Liver (tissue), 3 donors: ENCODE measurements at regions not wholly inside any gene's neighbourhood (a gene's known extent, or its start where the extent isn't known, plus 50 kb on each side); places are given as distances from the start of the nearest gene placed in this dataset.

ENCODE experiments used
- ATF3 ChIP-seq: IDR thresholded peaks from 2 replicates; pipeline ENCODE4 v1.6.1; 2016; ENCODE audit warnings: antibody characterized with exemption
- CTCF ChIP-seq: fragments of 150-350 bp; IDR thresholded peaks from 2 replicates; pipeline ENCODE4 v1.5.1; 2017; ENCODE audit warnings: improper control_type of control experiment, low read depth, low read length; ENCODE audit not compliant: missing input control
- FOXA1 ChIP-seq: IDR thresholded peaks from 2 replicates; pipeline ENCODE4 v1.6.1; 2016; ENCODE audit warnings: antibody characterized with exemption
- GABPA ChIP-seq, 2 donors: IDR thresholded peaks in 1 of 2; conservative IDR thresholded peaks in 1 of 2; 2 replicates each; pipeline ENCODE4 v1.6.1; 2016; ENCODE audit warnings: antibody characterized with exemption in 2 of 2, mild to moderate bottlenecking in 1 of 2, moderate library complexity in 1 of 2
- HNF4A ChIP-seq, 2 donors: conservative IDR thresholded peaks; 2 replicates each; pipeline ENCODE4 v1.6.1; 2016; ENCODE audit warnings: antibody characterized with exemption in 2 of 2, mild to moderate bottlenecking in 2 of 2
- HNF4G ChIP-seq: IDR thresholded peaks from 2 replicates; pipeline ENCODE4 v1.6.1; 2016; ENCODE audit warnings: antibody characterized with exemption
- JUND ChIP-seq, 2 donors: IDR thresholded peaks; 2 replicates each; pipeline ENCODE4 v1.6.1; 2016; ENCODE audit warnings: antibody characterized with exemption in 2 of 2
- RAD21 ChIP-seq, 2 donors: IDR thresholded peaks; 2 replicates each; pipeline ENCODE4 v1.6.1; 2016; ENCODE audit warnings: antibody characterized with exemption in 2 of 2, mild to moderate bottlenecking in 2 of 2
- RXRA ChIP-seq, 2 donors: IDR thresholded peaks; 2 replicates each; pipeline ENCODE4 v1.6.1; 2017 to 2018; ENCODE audit warnings: antibody characterized with exemption in 2 of 2, mild to moderate bottlenecking in 1 of 2
- SP1 ChIP-seq: IDR thresholded peaks from 2 replicates; pipeline ENCODE4 v1.6.1; 2018; ENCODE audit warnings: antibody characterized with exemption, mild to moderate bottlenecking
- TAF1 ChIP-seq: conservative IDR thresholded peaks from 2 replicates; pipeline ENCODE4 v1.6.1; 2016; ENCODE audit warnings: antibody characterized with exemption, mild to moderate bottlenecking
- YY1 ChIP-seq: IDR thresholded peaks from 2 replicates; pipeline ENCODE4 v1.6.1; 2016; ENCODE audit warnings: antibody characterized with exemption, mild to moderate bottlenecking
- TF ChIP-seq, protein P1 (sequence below): IDR thresholded peaks from 2 replicates; pipeline ENCODE4 v1.6.1; 2016; ENCODE audit warnings: antibody characterized with exemption, mild to moderate bottlenecking
- TF ChIP-seq, protein P2 (sequence below): IDR thresholded peaks from 2 replicates; pipeline ENCODE4 v1.6.1; 2016; ENCODE audit warnings: antibody characterized with exemption
- donor health status: healthy.
- donor health status: healthy.

DNA sequence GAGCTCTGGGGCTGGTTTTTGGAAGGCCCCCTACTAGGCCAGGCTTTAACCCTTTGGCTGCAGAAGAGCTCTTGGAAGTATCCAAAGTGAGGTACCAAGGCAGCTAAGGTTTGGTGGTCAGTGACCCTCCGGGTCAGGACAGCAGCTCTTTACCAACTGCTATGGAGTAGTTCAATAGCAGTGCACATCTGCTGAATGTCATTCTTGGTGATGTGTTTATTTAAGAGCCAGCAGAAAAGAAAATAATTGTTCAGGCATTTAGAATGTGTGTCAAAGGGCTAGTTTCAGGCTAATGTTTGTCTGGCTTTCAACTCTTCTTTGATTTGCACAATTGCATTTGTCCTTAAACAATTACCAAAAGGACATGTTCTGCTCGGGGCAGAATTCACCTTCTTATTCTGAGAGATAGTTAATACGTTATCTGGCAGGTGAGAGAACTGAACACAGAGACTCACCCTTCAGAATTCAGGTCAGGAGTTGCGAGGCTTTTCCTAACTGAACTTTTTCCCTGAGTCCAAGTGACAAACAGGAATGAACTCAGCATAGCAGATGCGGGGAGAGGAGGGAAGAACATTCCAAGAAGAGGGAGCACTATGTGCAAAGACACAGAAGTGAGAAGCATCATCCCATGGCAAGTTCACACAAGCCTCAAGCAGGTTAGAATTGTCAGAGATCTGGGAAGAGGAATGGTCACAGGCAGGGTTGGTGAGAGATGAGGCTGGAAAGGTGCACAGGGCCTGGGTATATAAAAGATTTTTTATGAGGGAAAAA is 556.7 kb upstream of the TLE4 start:
- TF ChIP-seq RXRA (IDR thresholded peaks at IDR 0.05) = no peak
- TF ChIP-seq CTCF = no peak
- no peak for TF ChIP-seq ATF3
- TF ChIP-seq, protein P1, sequence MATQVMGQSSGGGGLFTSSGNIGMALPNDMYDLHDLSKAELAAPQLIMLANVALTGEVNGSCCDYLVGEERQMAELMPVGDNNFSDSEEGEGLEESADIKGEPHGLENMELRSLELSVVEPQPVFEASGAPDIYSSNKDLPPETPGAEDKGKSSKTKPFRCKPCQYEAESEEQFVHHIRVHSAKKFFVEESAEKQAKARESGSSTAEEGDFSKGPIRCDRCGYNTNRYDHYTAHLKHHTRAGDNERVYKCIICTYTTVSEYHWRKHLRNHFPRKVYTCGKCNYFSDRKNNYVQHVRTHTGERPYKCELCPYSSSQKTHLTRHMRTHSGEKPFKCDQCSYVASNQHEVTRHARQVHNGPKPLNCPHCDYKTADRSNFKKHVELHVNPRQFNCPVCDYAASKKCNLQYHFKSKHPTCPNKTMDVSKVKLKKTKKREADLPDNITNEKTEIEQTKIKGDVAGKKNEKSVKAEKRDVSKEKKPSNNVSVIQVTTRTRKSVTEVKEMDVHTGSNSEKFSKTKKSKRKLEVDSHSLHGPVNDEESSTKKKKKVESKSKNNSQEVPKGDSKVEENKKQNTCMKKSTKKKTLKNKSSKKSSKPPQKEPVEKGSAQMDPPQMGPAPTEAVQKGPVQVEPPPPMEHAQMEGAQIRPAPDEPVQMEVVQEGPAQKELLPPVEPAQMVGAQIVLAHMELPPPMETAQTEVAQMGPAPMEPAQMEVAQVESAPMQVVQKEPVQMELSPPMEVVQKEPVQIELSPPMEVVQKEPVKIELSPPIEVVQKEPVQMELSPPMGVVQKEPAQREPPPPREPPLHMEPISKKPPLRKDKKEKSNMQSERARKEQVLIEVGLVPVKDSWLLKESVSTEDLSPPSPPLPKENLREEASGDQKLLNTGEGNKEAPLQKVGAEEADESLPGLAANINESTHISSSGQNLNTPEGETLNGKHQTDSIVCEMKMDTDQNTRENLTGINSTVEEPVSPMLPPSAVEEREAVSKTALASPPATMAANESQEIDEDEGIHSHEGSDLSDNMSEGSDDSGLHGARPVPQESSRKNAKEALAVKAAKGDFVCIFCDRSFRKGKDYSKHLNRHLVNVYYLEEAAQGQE = no peak
- TF ChIP-seq TAF1 = no peak
- TF ChIP-seq HNF4G = no peak
- no peak for TF ChIP-seq RAD21 (IDR thresholded peaks at IDR 0.05)
- no peak for TF ChIP-seq HNF4A (conservative IDR thresholded peaks at IDR 0.05)
- no peak for TF ChIP-seq SP1
- TF ChIP-seq JUND (IDR thresholded peaks at IDR 0.05) = no peak
- TF ChIP-seq GABPA (IDR thresholded peaks at IDR 0.05 in 1 of 2, conservative IDR thresholded peaks at IDR 0.05 in 1 of 2) = no peak
- no peak for TF ChIP-seq YY1
- TF ChIP-seq, protein P2, sequence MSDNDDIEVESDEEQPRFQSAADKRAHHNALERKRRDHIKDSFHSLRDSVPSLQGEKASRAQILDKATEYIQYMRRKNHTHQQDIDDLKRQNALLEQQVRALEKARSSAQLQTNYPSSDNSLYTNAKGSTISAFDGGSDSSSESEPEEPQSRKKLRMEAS = no peak
- TF ChIP-seq FOXA1 = no peak
